Smooth muscle cell (in vitro differentiated cells): ENCODE measurements at regions not wholly inside any gene's neighbourhood (a gene's known extent, or its start where the extent isn't known, plus 50 kb on each side); places are given as distances from the start of the nearest gene placed in this dataset.

Experiments used
- DNase-seq: peaks from one replicate; lab custom pipeline; 2025; ENCODE audit not compliant: unreplicated experiment; lab: John Stamatoyannopoulos, UW
- H2AFZ ChIP-seq: fragments of 200-600 bp; sonication (generic); 2 replicates; pipeline ENCODE4 v1.6.0; 2016; ENCODE audit warnings: antibody characterized with exemption, low read depth, mild to moderate bottlenecking
- H3F3A ChIP-seq: fragments of 200-600 bp; sonication (generic); 2 replicates; pipeline ENCODE4 v1.6.0; 2017; ENCODE audit warnings: antibody characterized with exemption, low read depth
- H3K27ac ChIP-seq: fragments of 200-600 bp; sonication (generic); 2 replicates; pipeline ENCODE4 v1.5.1; 2016; ENCODE audit warnings: low read depth, mild to moderate bottlenecking
- H3K27me3 ChIP-seq: fragments of 200-600 bp; sonication (generic); 2 replicates; pipeline ENCODE4 v1.6.1; 2016; ENCODE audit warnings: low read depth, mild to moderate bottlenecking
- H3K36me3 ChIP-seq: fragments of 200-600 bp; sonication (generic); 2 replicates; pipeline ENCODE4 v1.5.1; 2016; ENCODE audit warnings: low read depth
- H3K4me1 ChIP-seq: fragments of 200-600 bp; sonication (generic); 2 replicates; pipeline ENCODE4 v1.5.1; 2016; ENCODE audit warnings: low read depth
- H3K4me2 ChIP-seq: fragments of 200-600 bp; sonication (generic); 2 replicates; pipeline ENCODE4 v1.6.0; 2016; ENCODE audit warnings: mild to moderate bottlenecking
- H3K4me3 ChIP-seq: fragments of 200-600 bp; sonication (generic); 2 replicates; pipeline ENCODE4 v1.5.1; 2016; ENCODE audit warnings: mild to moderate bottlenecking
- H3K79me2 ChIP-seq: fragments of 200-600 bp; sonication (generic); 2 replicates; pipeline ENCODE4 v1.6.0; 2016; ENCODE audit warnings: low read depth, mild to moderate bottlenecking
- H3K9ac ChIP-seq: fragments of 200-600 bp; sonication (generic); 2 replicates; pipeline ENCODE4 v1.6.0; 2016; ENCODE audit warnings: low read depth
- H3K9me3 ChIP-seq: fragments of 200-600 bp; sonication (generic); replicated peaks from 2 replicates; pipeline ENCODE4 v1.5.1; 2016; ENCODE audit warnings: low read depth
- H4K20me1 ChIP-seq: fragments of 200-600 bp; sonication (generic); 2 replicates; pipeline ENCODE4 v1.6.0; 2016; ENCODE audit warnings: low read depth
- CTCF ChIP-seq: fragments of 200-600 bp; sonication (generic); IDR thresholded peaks from 2 replicates; pipeline ENCODE4 v1.5.1; 2017; ENCODE audit warnings: borderline replicate concordance, mild to moderate bottlenecking, antibody characterized with exemption; ENCODE audit not compliant: insufficient read depth, poor library complexity, severe bottlenecking
- WGBS: methylation state at CpG from one replicate; pipeline ENCODE4 v1.1.7; 2016; ENCODE audit warnings: low lambda C conversion rate; 5-methylcytosine and 5-hydroxymethylcytosine counted together

GRCh38 chr7:86972072-86972471 is 87.4 kb downstream of the ELAPOR2 start:
- no peak for TF ChIP-seq CTCF
- Histone ChIP-seq H3K4me1 (peaks cover 23% of the 10 kb centered on the region), H4K20me1 (peaks cover 96% of the 10 kb centered on the region), H2AFZ (no peak overlapping the region), H3K27me3 (no peaks in the 10 kb centered on the region), H3K9me3 (no peaks in the 10 kb centered on the region), H3F3A (no peaks in the 10 kb centered on the region), H3K27ac (no peak overlapping the region), H3K79me2 (peaks cover 62% of the 10 kb centered on the region), H3K4me3 (no peak overlapping the region), H3K9ac (no peak overlapping the region), H3K36me3 (no peaks in the 10 kb centered on the region), H3K4me2 (no peak overlapping the region)
- WGBS, result 87% methylated on average over 2 of the region's 2 CpGs
- no peak for DNase-seq

DNA sequence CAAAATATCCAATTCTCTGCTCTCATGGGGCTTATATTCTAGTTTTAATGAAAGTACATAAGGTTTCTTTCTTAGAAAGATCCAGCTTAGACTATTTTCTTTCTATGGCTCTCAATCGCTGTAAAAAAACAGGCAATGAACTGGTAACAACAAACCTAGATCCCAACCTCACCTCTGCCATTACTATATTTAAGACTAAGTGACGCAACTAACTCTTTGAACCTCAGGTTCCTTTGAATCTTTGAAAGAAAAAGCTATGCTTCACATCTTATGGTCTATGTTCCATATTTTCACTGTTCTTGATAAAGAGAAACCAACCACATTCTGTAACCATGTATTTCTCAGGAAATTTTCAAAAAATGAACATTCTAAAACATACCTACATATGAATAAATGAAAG is 88.5 kb downstream of the ELAPOR2 start:
- Histone ChIP-seq H4K20me1 (peaks cover 96% of the 10 kb centered on the region), H3K4me2 (no peak overlapping the region), H3K9ac (no peak overlapping the region), H3K4me1 (peaks cover 22% of the 10 kb centered on the region), H3K4me3 (no peak overlapping the region), H3K36me3 (no peaks in the 10 kb centered on the region), H2AFZ (no peak overlapping the region), H3K27me3 (no peaks in the 10 kb centered on the region), H3K27ac (no peak overlapping the region), H3K9me3 (no peaks in the 10 kb centered on the region), H3F3A (no peaks in the 10 kb centered on the region), H3K79me2 (peaks cover 54% of the 10 kb centered on the region)
- WGBS, result 100% methylated on average over 2 of the region's 2 CpGs
- no peak for DNase-seq
- TF ChIP-seq CTCF, result no peak

DNA sequence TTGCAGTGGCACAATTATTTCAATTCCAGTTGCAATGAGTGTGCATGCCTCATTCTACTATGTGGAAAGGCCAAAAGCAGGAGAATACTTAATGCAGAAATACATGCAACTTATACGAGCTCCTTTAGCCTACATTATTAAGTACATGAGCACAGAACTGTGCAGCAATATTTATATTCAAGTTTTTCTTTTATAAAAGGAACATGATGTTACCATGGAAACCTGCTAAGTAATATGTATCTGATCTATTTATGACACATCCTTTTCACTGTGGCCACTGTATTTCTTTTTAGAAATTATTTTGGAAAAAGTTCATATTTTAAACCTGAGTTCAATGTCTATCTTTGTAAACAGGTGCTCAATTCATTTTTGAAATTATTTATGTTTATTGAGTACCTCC is 88.9 kb downstream of the ELAPOR2 start:
- 95% methylated on average over 1 of the region's 1 CpG for WGBS
- peaks cover 22% of the 10 kb centered on the region for H3K4me1 ChIP-seq
- no peak overlapping the region for H3K4me3 ChIP-seq
- no peaks in the 10 kb centered on the region for H3F3A ChIP-seq
- no peaks in the 10 kb centered on the region for H3K9me3 ChIP-seq
- no peaks in the 10 kb centered on the region for H3K36me3 ChIP-seq
- H3K27ac ChIP-seq, result no peak overlapping the region
- peaks cover 55% of the 10 kb centered on the region for H3K79me2 ChIP-seq
- no peak overlapping the region for H2AFZ ChIP-seq
- DNase-seq, result no peak
- TF ChIP-seq CTCF, result no peak
- no peak overlapping the region for H3K4me2 ChIP-seq
- H3K9ac ChIP-seq, result no peak overlapping the region
- H3K27me3 ChIP-seq, result no peaks in the 10 kb centered on the region
- H4K20me1 ChIP-seq, result peaks cover 96% of the 10 kb centered on the region

GRCh38 chr7:86969865-86970264 is 89.6 kb downstream of the ELAPOR2 start:
- Histone ChIP-seq H3K27ac (no peak overlapping the region), H3K27me3 (no peaks in the 10 kb centered on the region), H4K20me1 (peaks cover 96% of the 10 kb centered on the region), H3F3A (no peaks in the 10 kb centered on the region), H3K9me3 (no peaks in the 10 kb centered on the region), H2AFZ (no peak overlapping the region), H3K4me1 (peaks cover 23% of the 10 kb centered on the region), H3K9ac (no peak overlapping the region), H3K79me2 (peaks cover 54% of the 10 kb centered on the region), H3K4me2 (no peak overlapping the region), H3K36me3 (no peaks in the 10 kb centered on the region), H3K4me3 (no peak overlapping the region)
- no peak for TF ChIP-seq CTCF
- DNase-seq, result no peak
- 81% methylated on average over 1 of the region's 1 CpG for WGBS
